Keratinocyte (primary cell): ENCODE measurements at regions not wholly inside any gene's neighbourhood (a gene's known extent, or its start where the extent isn't known, plus 50 kb on each side); places are given as distances from the start of the nearest gene placed in this dataset.

Experiments
- DNase-seq: peaks from one replicate; pipeline ENCODE4 v3.0.0-alpha.2; 2011; ENCODE audit warnings: low read depth, missing footprints, low spot score
- FAIRE-seq: peaks from 2 replicates; lab custom pipeline; 2011; peaks lifted over from hg19 to GRCh38; lab: Jason Lieb, UNC
- H2AFZ ChIP-seq: 2 replicates; pipeline ENCODE4 v1.6.0; 2012; ENCODE audit warnings: low read length, control low read depth, inconsistent platforms; ENCODE audit not compliant: control insufficient read depth
- H3K27ac ChIP-seq: 2 replicates; pipeline ENCODE4 v1.5.1; 2011; ENCODE audit warnings: low read length; ENCODE audit not compliant: control insufficient read depth, insufficient read depth
- H3K27me3 ChIP-seq: 3 replicates; pipeline ENCODE4 v1.6.0; 2011; ENCODE audit warnings: low read length; ENCODE audit not compliant: control insufficient read depth, insufficient read depth; ENCODE audit errors: extremely low read depth
- H3K36me3 ChIP-seq, 2 experiments: 2 replicates in 1 of 2; 3 replicates in 1 of 2; pipeline ENCODE4 v1.5.1; 2011; ENCODE audit warnings: low read length in 2 of 2, mild to moderate bottlenecking in 1 of 2; ENCODE audit not compliant: control insufficient read depth in 2 of 2, insufficient read depth in 2 of 2; ENCODE audit errors: extremely low read depth in 1 of 2
- H3K4me1 ChIP-seq: 3 replicates; pipeline ENCODE4 v1.5.1; 2011; ENCODE audit warnings: low read length; ENCODE audit not compliant: control insufficient read depth, insufficient read depth; ENCODE audit errors: extremely low read depth
- H3K4me2 ChIP-seq: 3 replicates; pipeline ENCODE4 v1.6.0; 2011; ENCODE audit warnings: low read depth, low read length; ENCODE audit not compliant: control insufficient read depth, insufficient read depth; ENCODE audit errors: extremely low read depth
- H3K4me3 ChIP-seq, 3 experiments: fragments of 200-600 bp in 1 of 3; sonication (generic) in 1 of 3; 2 replicates in 2 of 3; 3 replicates in 1 of 3; pipeline ENCODE4 v1.5.1; 2011 to 2016; ENCODE audit warnings: low read length in 3 of 3, mild to moderate bottlenecking in 3 of 3, control low read depth in 2 of 3, inconsistent platforms in 1 of 3, low read depth in 1 of 3, mixed read lengths in 1 of 3, mixed run types in 1 of 3, moderate library complexity in 1 of 3; ENCODE audit not compliant: control insufficient read depth in 2 of 3, insufficient read depth in 2 of 3; ENCODE audit errors: extremely low read depth in 1 of 3
- H3K79me2 ChIP-seq: 2 replicates; pipeline ENCODE4 v1.6.0; 2012; ENCODE audit warnings: low read length; ENCODE audit not compliant: control insufficient read depth, insufficient read depth
- H3K9ac ChIP-seq: 3 replicates; pipeline ENCODE4 v1.6.0; 2011; ENCODE audit warnings: low read length; ENCODE audit not compliant: control insufficient read depth, insufficient read depth; ENCODE audit errors: extremely low read depth
- H3K9me1 ChIP-seq: 3 replicates; pipeline ENCODE4 v1.6.0; 2011; ENCODE audit warnings: low read length; ENCODE audit not compliant: control insufficient read depth, insufficient read depth; ENCODE audit errors: extremely low read depth
- H3K9me3 ChIP-seq: 2 replicates; pipeline ENCODE4 v1.5.1; 2012; ENCODE audit warnings: low read depth, low read length; ENCODE audit not compliant: control insufficient read depth
- H4K20me1 ChIP-seq: 3 replicates; pipeline ENCODE4 v1.6.0; 2011; ENCODE audit warnings: low read length; ENCODE audit not compliant: control insufficient read depth, insufficient read depth; ENCODE audit errors: extremely low read depth
- EZH2 ChIP-seq: IDR thresholded peaks from one replicate; pipeline ENCODE4 v1.6.1; 2012; ENCODE audit warnings: inconsistent platforms, mild to moderate bottlenecking, low read length, moderate library complexity
- dilution Hi-C: fragments of 300-500 bp; cut with MboI; formaldehyde crosslinking; loops from one replicate; pipeline ENCODE4 v1.7.0; 2020; ENCODE audit warnings: low sequenced_read_pairs; ENCODE audit not compliant: extremely low pct_ligation_motif_present
- TF ChIP-seq, protein P1 (sequence below), 3 experiments: IDR thresholded peaks in 1 of 3; conservative IDR thresholded peaks in 1 of 3; optimal IDR thresholded peaks in 1 of 3; 2 replicates in 2 of 3; 3 replicates in 1 of 3; pipeline versions ENCODE3 to v1.5.1; 2011; ENCODE audit warnings: low read length in 3 of 3, mild to moderate bottlenecking in 3 of 3, moderate library complexity in 2 of 3, control low read depth in 1 of 3, inconsistent platforms in 1 of 3; ENCODE audit not compliant: insufficient read depth in 2 of 3; ENCODE audit errors: extremely low read depth in 1 of 3

DNA sequence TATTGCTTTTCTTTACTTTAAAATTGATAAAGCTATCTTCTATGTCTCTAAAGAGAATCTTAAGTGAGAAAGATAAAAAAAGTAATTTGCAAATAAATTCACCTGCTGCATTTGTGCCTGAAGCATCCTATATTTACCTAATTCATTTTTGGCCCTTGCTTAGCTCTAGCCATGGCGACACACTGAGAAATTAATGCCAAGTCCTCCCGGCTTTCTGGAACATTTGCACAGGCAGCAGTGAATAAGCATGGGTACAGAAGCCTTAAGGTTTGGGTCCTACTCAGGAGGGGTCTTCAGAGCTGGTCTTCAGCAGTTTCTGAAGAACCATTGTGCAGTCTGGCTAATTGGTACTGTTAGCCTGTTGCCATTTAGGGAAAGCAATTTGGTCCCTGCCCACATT, 73.9 kb upstream of the ZEB2 start:
- no peak for DNase-seq
- H3K9ac ChIP-seq: no peak overlapping the region
- TF ChIP-seq, protein P1, sequence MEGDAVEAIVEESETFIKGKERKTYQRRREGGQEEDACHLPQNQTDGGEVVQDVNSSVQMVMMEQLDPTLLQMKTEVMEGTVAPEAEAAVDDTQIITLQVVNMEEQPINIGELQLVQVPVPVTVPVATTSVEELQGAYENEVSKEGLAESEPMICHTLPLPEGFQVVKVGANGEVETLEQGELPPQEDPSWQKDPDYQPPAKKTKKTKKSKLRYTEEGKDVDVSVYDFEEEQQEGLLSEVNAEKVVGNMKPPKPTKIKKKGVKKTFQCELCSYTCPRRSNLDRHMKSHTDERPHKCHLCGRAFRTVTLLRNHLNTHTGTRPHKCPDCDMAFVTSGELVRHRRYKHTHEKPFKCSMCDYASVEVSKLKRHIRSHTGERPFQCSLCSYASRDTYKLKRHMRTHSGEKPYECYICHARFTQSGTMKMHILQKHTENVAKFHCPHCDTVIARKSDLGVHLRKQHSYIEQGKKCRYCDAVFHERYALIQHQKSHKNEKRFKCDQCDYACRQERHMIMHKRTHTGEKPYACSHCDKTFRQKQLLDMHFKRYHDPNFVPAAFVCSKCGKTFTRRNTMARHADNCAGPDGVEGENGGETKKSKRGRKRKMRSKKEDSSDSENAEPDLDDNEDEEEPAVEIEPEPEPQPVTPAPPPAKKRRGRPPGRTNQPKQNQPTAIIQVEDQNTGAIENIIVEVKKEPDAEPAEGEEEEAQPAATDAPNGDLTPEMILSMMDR (optimal IDR thresholded peaks at IDR 0.05 in 1 of 3, IDR thresholded peaks at IDR 0.05 in 1 of 3, conservative IDR thresholded peaks at IDR 0.05 in 1 of 3; ENCODE audit: extremely low read depth in 1 of 3, insufficient read depth in 2 of 3, low read length in 3 of 3): no peak
- TF ChIP-seq EZH2: no peak
- no peak overlapping the region for H3K27ac ChIP-seq
- no peak for FAIRE-seq
- no peaks in the 10 kb centered on the region for H3K4me1 ChIP-seq
- H4K20me1 ChIP-seq: no peaks in the 10 kb centered on the region
- dilution Hi-C loops: no loop called here
- H3K4me2 ChIP-seq: no peak overlapping the region
- no peaks in the 10 kb centered on the region for H3K79me2 ChIP-seq
- H3K27me3 ChIP-seq: no peaks in the 10 kb centered on the region
- H3K4me3 ChIP-seq: no peak overlapping the region
- no peaks in the 10 kb centered on the region for H3K9me1 ChIP-seq
- H2AFZ ChIP-seq: no peak overlapping the region
- no peaks in the 10 kb centered on the region for H3K9me3 ChIP-seq
- no peaks in the 10 kb centered on the region for H3K36me3 ChIP-seq

DNA sequence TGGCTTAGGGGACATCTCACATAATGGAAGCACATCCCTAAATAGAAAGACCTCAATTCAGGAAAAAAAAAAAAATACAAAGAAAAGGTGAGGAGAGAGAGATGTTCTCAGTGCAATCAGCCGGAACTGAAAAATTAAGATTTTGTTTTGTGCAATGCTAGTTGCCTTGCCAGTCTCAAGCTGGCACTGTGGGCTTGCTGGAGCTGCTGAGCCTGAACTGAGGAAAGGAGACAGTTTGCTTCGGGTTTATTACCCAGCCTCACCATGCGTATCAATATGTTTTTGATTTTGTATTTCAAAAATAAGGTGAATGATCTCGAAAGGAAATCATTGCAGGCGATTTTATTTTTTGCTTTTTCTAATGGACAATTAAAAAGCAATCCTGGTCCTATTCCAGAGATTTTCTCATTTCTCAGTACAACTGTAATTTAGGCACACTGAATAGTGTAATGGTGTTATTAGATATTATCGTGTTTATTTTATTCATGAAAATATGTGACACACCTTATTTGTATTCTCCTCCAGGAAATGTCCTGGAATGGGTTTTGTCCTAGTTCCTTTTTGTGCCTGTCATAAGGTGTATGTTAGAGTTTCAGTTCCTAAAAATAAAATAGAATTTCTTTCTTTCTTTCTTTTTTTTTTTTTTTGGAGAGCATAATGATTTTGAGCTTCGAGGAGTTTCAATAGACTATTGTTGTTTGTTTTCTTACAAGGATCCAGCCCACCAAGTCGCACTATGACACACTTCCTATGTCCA, 72.8 kb upstream of the ZEB2 start:
- Histone ChIP-seq H3K27me3 (no peaks in the 10 kb centered on the region), H3K79me2 (no peaks in the 10 kb centered on the region), H3K4me1 (no peaks in the 10 kb centered on the region), H2AFZ (no peak overlapping the region), H3K9ac (no peak overlapping the region), H3K9me1 (no peaks in the 10 kb centered on the region), H3K4me2 (no peak overlapping the region), H3K27ac (no peak overlapping the region), H3K36me3 (no peaks in the 10 kb centered on the region), H3K4me3 (no peak overlapping the region), H4K20me1 (no peaks in the 10 kb centered on the region), H3K9me3 (no peaks in the 10 kb centered on the region)
- no peak for TF ChIP-seq EZH2
- TF ChIP-seq, protein P1 (optimal IDR thresholded peaks at IDR 0.05 in 1 of 3, IDR thresholded peaks at IDR 0.05 in 1 of 3, conservative IDR thresholded peaks at IDR 0.05 in 1 of 3; ENCODE audit: extremely low read depth in 1 of 3, insufficient read depth in 2 of 3, low read length in 3 of 3): no peak
- dilution Hi-C loops: no loop called here
- DNase-seq: no peak
- FAIRE-seq: no peak
